ENCODE measurements at regions not wholly inside any gene's neighbourhood (a gene's known extent, or its start where the extent isn't known, plus 50 kb on each side); places are given as distances from the start of the nearest gene placed in this dataset.

DNA sequence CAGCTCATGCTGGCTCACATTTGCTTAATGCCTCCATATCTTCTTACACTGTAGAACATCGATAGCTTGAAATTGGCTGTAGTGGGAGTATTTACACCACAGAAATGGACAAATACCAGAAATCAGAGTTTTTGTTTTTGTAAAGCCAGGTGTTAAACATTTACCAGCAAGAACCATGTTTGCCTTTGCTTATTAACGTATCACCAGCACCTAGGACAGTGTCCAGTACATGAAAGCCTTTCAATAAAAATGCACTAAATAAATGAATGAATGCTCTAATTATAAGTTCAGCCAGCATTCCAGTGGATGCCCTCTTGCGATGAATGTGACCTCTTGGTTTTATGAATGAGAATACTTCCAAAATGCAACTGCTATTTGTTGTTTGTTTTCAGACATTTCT is 140.4 kb upstream of the VLDLR start:
- ChIA-PET CTCF (interaction anchor here (1.1 kb wide), 2 partner anchors 11 to 14 kb away, joined by 3 read pairs; no protein-coding TSS in a partner anchor), POLR2A (no interaction called here)
- Histone ChIP-seq H3K36me3 (ENCODE audit: control insufficient read depth, insufficient read depth, low read length) (no peaks in the 10 kb centered on the region), H3K27me3 (ENCODE audit: control insufficient read depth, insufficient read depth, low read length) (no peaks in the 10 kb centered on the region), H3K4me3 (ENCODE audit: low read depth, low read length) (no peak overlapping the region)
- no peak for DNase-seq (ENCODE audit: low read depth)
- TF ChIP-seq, protein P1, sequence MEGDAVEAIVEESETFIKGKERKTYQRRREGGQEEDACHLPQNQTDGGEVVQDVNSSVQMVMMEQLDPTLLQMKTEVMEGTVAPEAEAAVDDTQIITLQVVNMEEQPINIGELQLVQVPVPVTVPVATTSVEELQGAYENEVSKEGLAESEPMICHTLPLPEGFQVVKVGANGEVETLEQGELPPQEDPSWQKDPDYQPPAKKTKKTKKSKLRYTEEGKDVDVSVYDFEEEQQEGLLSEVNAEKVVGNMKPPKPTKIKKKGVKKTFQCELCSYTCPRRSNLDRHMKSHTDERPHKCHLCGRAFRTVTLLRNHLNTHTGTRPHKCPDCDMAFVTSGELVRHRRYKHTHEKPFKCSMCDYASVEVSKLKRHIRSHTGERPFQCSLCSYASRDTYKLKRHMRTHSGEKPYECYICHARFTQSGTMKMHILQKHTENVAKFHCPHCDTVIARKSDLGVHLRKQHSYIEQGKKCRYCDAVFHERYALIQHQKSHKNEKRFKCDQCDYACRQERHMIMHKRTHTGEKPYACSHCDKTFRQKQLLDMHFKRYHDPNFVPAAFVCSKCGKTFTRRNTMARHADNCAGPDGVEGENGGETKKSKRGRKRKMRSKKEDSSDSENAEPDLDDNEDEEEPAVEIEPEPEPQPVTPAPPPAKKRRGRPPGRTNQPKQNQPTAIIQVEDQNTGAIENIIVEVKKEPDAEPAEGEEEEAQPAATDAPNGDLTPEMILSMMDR (IDR thresholded peaks at IDR 0.05; ENCODE audit: insufficient read depth, low read depth, low read length), result no peak

DNA sequence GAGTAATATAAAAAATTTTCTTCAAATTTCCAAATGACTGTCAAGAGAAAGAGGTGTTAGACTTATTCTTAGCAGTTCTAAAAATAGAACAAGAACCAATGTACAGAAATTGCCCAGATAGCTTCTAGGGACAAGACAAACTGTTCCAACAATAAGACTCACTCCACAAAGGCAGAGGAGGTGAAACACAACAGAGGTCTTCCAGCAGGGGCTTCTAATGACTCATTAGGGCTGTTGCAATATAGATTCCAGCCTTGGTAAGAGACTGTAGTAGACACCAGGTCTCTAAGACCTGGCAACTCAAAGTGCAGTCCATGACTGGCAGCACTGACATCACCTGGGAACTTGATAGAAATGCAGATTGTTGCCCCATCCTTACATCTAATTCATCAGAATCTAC is 134.6 kb upstream of the VLDLR start:
- no peak for DNase-seq (ENCODE audit: low read depth)
- ChIA-PET POLR2A (no interaction called here), CTCF (no interaction called here)
- TF ChIP-seq, protein P1 (IDR thresholded peaks at IDR 0.05; ENCODE audit: insufficient read depth, low read depth, low read length), result no peak
- Histone ChIP-seq H3K36me3 (ENCODE audit: control insufficient read depth, insufficient read depth, low read length) (no peaks in the 10 kb centered on the region), H3K4me3 (ENCODE audit: low read depth, low read length) (no peak overlapping the region), H3K27me3 (ENCODE audit: control insufficient read depth, insufficient read depth, low read length) (0 out of 2 replicates have a peak, but pooled peaks cover 2% of the 10 kb centered on the region)

DNA sequence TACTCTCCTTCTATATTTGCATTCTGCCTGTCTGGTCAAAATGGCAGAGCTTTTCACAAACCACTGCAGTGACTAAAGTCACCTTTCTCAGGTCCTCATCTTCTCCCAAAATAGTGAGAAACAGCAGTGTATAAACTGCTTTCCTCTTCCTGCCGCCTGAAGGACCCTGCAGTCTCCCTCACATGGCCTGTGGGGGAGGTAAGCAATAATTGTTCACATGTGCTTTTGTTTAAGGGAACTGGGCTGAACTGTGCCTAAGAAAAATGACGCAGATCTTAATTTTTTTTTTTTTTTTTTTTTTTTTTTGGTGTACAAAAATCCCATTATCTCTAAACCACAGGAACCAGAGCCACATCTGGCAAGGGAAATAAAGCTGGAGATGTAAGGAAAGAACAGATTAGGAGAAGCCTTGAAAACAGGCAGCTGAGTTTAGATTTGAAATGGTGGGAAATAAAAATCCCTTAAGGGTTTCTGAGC is 131.7 kb upstream of the VLDLR start:
- Histone ChIP-seq H3K27me3 (ENCODE audit: control insufficient read depth, insufficient read depth, low read length) (0 out of 2 replicates have a peak, but pooled peaks cover 2% of the 10 kb centered on the region), H3K4me3 (ENCODE audit: low read depth, low read length) (no peak overlapping the region), H3K36me3 (ENCODE audit: control insufficient read depth, insufficient read depth, low read length) (no peaks in the 10 kb centered on the region)
- POLR2A ChIA-PET, result interaction anchor here (0.9 kb wide), 1 partner anchor 247 kb away, joined by 3 read pairs; no protein-coding TSS in a partner anchor
- DNase-seq (ENCODE audit: low read depth), result peak; percentile 76
- TF ChIP-seq, protein P1 (IDR thresholded peaks at IDR 0.05; ENCODE audit: insufficient read depth, low read depth, low read length), result 0 out of 2 replicates have a peak, but pooled peaks have one; percentile 6
- CTCF ChIA-PET, result interaction anchor here (0.7 to 0.9 kb wide), 2 partner anchors 38 to 154 kb away, joined by 3 read pairs; no protein-coding TSS in a partner anchor

DNA sequence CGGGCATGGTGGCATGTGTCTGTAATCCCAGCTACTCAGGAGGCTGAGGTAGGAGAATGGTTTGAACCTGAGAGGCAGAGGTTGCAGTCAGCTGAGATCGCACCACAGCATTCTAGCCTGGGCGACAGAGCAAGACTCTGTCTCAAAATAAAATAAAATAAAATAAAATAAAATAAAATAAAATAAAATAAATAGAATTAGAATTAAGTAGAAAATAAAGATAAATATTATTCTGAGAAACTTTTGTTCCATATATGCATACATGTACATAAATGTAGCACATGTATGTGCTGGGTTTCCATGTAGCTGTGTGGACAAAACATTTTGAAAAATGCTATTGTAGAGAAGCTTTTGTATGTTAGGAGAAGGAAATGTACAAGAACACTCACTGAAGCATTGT is 129.4 kb upstream of the VLDLR start:
- H3K36me3 ChIP-seq (ENCODE audit: control insufficient read depth, insufficient read depth, low read length), result no peaks in the 10 kb centered on the region
- H3K4me3 ChIP-seq (ENCODE audit: low read depth, low read length), result no peak overlapping the region
- no peak for DNase-seq (ENCODE audit: low read depth)
- CTCF ChIA-PET, result no interaction called here
- TF ChIP-seq, protein P1 (IDR thresholded peaks at IDR 0.05; ENCODE audit: insufficient read depth, low read depth, low read length), result no peak
- H3K27me3 ChIP-seq (ENCODE audit: control insufficient read depth, insufficient read depth, low read length), result 0 out of 2 replicates have a peak, but pooled peaks cover 2% of the 10 kb centered on the region
- POLR2A ChIA-PET, result no interaction called here

DNA sequence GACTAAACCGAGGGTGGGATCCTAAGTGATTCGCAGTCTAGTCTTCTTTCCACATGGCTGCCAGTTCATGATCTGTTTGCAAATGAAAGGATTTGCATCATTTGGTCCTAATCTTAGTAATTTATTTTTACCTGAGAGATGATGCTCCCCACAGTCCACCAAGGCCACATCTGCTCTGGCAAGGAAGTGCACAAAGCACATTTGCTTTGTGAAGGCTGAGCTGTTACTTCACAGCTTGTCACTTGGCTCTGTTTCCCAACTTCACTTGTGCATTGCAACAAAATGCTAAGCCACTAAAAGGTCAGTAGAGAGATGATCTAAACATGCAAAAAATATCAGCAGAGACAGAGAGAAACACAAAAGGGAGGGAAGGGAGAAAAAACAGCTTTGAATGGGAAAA is 128.5 kb upstream of the VLDLR start:
- POLR2A ChIA-PET, result no interaction called here
- no peaks in the 10 kb centered on the region for H3K36me3 ChIP-seq (ENCODE audit: control insufficient read depth, insufficient read depth, low read length)
- TF ChIP-seq, protein P1 (IDR thresholded peaks at IDR 0.05; ENCODE audit: insufficient read depth, low read depth, low read length), result no peak
- no peak overlapping the region for H3K4me3 ChIP-seq (ENCODE audit: low read depth, low read length)
- CTCF ChIA-PET, result no interaction called here
- DNase-seq (ENCODE audit: low read depth), result no peak
- H3K27me3 ChIP-seq (ENCODE audit: control insufficient read depth, insufficient read depth, low read length), result 0 out of 2 replicates have a peak, but pooled peaks cover 2% of the 10 kb centered on the region
